ENCODE measurements at regions not wholly inside any gene's neighbourhood (a gene's known extent, or its start where the extent isn't known, plus 50 kb on each side); places are given as distances from the start of the nearest gene placed in this dataset.

DNA sequence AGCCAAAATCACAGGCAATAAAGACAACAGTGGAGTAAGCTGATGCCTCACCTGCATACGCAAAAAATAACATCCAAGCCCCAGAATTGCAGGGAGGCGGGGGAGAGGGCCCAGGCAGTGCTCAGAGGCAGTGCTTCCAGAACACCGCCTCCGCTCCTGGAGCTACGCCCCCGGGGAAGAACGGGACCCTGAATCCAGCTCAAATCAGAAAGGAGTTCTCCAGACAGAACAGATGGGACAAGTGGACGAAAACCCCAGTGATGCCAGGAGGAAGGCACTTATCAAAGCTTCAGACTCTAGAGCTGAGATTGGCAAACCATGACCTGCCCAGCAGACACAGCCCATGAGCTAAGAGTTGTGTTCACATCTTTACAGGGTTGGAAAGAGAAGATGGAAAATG is 683.9 kb downstream of the TBC1D22A start:
- TF ChIP-seq CTCF (conservative IDR thresholded peaks at IDR 0.05; ENCODE audit: low read length): no peak
- TF ChIP-seq EZH2phosphoT487 (IDR thresholded peaks at IDR 0.05; ENCODE audit: borderline replicate concordance): no peak
